GM18861 (cell line): ENCODE measurements at regions not wholly inside any gene's neighbourhood (a gene's known extent, or its start where the extent isn't known, plus 50 kb on each side); places are given as distances from the start of the nearest gene placed in this dataset.

Experiments used
- ATAC-seq: cut with Tn5 transposase; IDR thresholded peaks from one replicate; pipeline ENCODE4 v1.9.1; 2021; ENCODE audit not compliant: unreplicated experiment

GRCh38 chr2:117500721-117501120 lies 313.8 kb upstream of the DDX18 start:
- ATAC-seq, result no peak

DNA sequence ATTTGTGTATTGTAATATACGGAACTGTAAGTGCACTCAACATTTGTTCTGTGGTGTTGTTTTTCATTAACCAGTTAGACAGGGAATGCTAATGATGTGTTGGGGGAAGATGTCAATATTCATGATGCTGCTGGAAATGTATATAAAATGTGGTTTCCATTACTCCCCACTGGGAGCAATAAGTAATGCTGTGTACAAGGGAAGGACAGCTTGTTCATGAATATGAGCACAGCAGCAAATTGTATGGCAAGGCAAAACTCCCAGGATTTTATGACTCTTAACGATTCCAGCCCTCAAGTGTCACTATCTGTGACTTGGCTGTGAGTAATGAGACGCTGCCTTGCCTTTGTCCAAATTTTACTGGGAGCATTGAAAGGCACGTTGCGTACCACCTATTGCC lies 312.4 kb upstream of the DDX18 start:
- no peak for ATAC-seq

- no peak for ATAC-seq
Observed at GRCh38 chr2:117512307-117512706, 302.2 kb upstream of the DDX18 start.

DNA sequence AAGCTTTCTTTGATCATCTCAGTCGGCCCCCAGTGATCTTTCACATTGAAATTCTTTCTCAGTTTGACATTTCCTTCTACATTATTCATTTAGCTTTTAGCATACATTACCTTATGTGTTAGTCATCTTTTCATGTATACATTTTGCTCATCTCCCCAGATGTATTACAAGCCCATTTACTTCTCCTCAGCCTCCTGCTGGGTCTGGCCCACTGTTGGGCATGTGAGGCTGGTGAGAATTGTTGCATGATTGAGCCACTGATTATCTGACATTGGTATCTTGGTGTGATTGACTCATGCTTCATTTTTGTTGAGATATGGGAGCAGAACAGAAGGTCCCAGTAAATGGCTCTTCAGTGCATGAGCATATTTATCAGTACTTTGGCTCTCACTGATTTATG lies 300.1 kb upstream of the DDX18 start:
- no peak for ATAC-seq

GRCh38 chr2:117519238-117519637 lies 295.3 kb upstream of the DDX18 start:
- no peak for ATAC-seq

GRCh38 chr2:117519721-117520120 lies 294.8 kb upstream of the DDX18 start:
- no peak for ATAC-seq

GRCh38 chr2:117523267-117523666 lies 291.2 kb upstream of the DDX18 start:
- ATAC-seq, result no peak

GRCh38 chr2:117523711-117524238 lies 290.7 kb upstream of the DDX18 start:
- ATAC-seq, result no peak

DNA sequence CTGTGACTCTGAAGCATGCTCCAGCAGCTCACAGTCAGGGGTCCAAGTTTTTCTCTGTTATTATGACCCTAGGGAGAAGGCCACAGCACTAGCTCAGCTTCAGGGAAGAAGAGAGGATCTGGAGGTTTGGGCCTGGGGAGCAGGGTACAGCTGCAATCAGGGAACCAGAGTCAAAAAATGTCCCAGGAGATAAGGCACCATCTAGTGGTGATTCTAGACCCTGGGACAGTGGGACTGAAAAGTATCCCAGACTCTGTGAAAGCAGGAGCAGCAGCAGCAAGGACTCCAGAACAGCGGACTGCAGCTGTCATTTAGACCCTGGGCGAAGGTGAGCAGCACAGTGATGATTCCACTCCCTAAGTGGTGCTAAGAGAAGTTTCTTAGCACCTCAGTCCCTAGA lies 278.4 kb upstream of the DDX18 start:
- ATAC-seq, result no peak

GRCh38 chr2:117537032-117537431 lies 277.5 kb upstream of the DDX18 start:
- ATAC-seq, result no peak

DNA sequence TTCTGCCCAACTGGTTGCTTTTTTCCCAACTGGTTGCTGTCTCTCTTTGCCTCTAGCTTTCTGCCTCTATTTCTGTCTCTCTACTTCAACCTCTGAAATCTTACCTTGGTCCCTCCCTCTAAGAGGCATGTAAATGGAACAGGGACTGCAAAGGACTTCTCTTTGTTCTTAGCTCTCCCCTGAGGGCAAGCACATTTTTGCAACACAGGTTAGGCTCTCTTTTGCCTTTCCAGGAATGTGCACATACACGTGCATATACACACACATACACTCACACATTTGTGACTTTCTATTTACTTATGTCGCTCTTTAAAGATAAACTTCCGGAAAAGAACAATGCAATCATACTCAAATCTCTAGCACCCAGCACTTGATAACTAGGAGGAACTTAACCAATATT lies 262.6 kb upstream of the DDX18 start:
- no peak for ATAC-seq

DNA sequence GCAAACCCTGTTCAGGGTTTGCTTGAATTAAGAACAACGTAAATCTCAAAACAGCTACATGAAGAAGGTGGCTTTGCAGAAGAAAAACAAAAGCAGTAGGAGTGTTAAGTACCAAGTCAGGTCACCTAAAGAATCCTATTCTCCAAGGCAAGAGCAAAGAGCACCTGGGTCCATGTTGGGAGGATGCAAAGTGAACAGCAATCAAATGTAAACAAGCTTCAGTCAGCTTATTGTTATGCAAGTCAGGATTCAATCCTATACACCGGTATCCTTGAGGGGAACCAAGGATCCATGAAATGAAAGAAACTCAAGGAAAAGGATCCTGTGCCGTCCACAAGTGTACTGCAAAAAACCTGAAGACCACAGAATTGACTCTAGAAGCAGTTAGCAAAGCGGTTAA lies 261.0 kb upstream of the DDX18 start:
- ATAC-seq, result no peak

GRCh38 chr2:117555965-117556364 lies 258.5 kb upstream of the DDX18 start:
- no peak for ATAC-seq

DNA sequence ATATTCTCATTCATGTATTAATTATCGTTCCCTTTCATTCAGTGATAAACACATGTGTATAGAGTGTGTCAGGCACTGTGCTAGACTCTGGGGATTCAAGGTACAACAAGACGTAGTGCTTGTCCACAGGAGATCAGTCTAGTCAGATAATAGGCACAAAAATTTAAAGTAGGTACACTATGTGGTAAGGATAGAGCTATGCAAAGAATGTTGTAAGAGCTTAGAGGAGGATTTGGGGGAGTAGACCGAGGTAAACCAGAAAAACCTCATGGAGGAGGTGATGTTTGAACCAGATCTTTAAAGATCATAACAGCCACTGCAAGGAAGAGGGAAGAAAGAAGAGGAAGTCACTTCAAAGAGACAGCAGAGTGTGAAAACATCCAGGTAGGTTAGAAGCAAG lies 256.9 kb upstream of the DDX18 start:
- ATAC-seq, result no peak

- ATAC-seq, result no peak
Observed at GRCh38 chr2:117562654-117563053, 251.8 kb upstream of the DDX18 start.

DNA sequence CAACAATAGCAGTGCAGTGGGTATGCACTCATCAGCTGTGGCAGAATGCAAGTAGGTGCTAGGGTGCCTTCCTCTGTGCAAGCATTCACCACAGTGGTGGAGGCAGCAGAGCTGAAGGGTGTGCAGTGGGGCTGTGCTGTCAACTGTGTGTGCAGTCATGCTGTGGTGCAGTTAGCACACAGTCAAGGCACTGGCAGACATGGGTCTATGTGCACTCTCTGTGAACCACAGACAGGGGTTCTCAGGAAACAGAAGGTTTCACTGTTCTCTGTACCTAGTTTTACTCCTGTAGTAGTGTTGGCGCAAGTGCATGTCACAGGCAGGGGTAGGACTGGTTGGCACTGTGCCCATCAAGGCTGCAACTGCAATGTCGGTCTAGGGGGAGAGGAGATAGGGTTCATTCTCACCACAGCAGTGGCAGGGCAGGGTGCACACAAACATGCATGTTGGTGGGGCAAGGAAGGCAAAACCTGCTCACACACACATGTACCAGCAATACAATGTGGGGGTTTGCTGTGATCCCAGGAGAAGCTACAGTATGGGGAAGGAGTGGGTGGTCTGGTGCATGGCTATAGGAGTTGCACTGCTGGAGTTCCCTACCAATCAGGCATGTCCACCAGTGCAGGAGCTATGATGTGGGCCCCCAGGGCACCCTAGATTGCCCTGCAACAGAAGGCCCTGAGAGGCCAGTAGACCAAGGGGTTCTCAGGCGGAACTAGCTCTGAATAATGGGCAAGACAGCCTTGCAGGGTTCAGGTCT lies 242.7 kb upstream of the DDX18 start:
- no peak for ATAC-seq

- no peak for ATAC-seq
Observed at GRCh38 chr2:117587310-117587709, 227.2 kb upstream of the DDX18 start.

- ATAC-seq, result no peak
Observed at GRCh38 chr2:117603060-117603459, 211.4 kb upstream of the DDX18 start.

GRCh38 chr2:117603567-117603966 lies 210.9 kb upstream of the DDX18 start:
- no peak for ATAC-seq

- ATAC-seq, result no peak
Observed at GRCh38 chr2:117607202-117607601, 207.3 kb upstream of the DDX18 start.

- no peak for ATAC-seq
Observed at GRCh38 chr2:117613101-117613500, 201.4 kb upstream of the DDX18 start.

- no peak for ATAC-seq
Observed at GRCh38 chr2:117614296-117614695, 200.2 kb upstream of the DDX18 start.
